ENCODE measurements at regions not wholly inside any gene's neighbourhood (a gene's known extent, or its start where the extent isn't known, plus 50 kb on each side); places are given as distances from the start of the nearest gene placed in this dataset.

DNA sequence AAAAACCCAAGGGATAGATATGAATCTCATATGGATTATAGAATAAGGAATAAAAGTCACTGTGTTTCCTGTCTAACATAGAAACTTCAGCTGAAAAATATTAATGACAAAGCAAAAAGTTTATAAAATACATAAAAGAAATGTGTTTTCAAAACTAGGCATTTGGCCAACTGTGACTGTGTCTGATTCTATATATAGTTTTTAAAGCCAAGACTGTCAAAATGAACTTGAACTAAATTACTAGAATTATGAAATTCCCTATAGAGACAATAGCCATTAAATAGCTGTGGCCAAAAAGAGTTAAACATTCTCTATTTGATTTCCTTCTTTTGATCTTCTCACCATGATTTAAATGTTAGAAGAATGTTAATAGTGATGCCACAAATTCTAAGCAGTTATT, 311.2 kb upstream of the SEMA3D start:
- H4K91ac ChIP-seq (replicated peaks; ENCODE audit: insufficient read length, low read length), result no peak overlapping the region
- H3K14ac ChIP-seq (ENCODE audit: insufficient read length), result no peak overlapping the region
- no peak overlapping the region for H2AFZ ChIP-seq (ENCODE audit: low read length)
- H3K4me3 ChIP-seq (ENCODE audit: extremely low read depth in 1 of 4, insufficient read depth in 2 of 4, low read depth in 3 of 4, low read length in 4 of 4), result no peak overlapping the region
- H2BK120ac ChIP-seq (replicated peaks; ENCODE audit: low read depth, low read length), result no peak overlapping the region
- H3K4ac ChIP-seq (replicated peaks; ENCODE audit: insufficient read length, low read depth, low read length), result no peak overlapping the region
- H3K4me2 ChIP-seq (ENCODE audit: insufficient read depth in 1 of 2, low read depth in 2 of 2, low read length in 2 of 2), result no peak overlapping the region
- H3K27ac ChIP-seq (ENCODE audit: low read depth, low read length), result no peak overlapping the region
- no peak for DNase-seq (ENCODE audit: low read depth in 1 of 2, low spot score in 2 of 2)
- H3K56ac ChIP-seq (replicated peaks; ENCODE audit: insufficient read length, low read depth, low read length), result no peak overlapping the region
- H2BK20ac ChIP-seq (ENCODE audit: low read length), result no peak overlapping the region
- ChIA-PET CTCF (ENCODE audit: partially characterized antibody) (no interaction called here), POLR2A (ENCODE audit: partially characterized antibody) (no interaction called here)
- H3K79me2 ChIP-seq (ENCODE audit: control insufficient read depth in 1 of 2, insufficient read depth in 2 of 2, low read length in 2 of 2), result no peaks in the 10 kb centered on the region
- H2BK15ac ChIP-seq (ENCODE audit: low read length), result no peak overlapping the region
- no peaks in the 10 kb centered on the region for H3K9me3 ChIP-seq (ENCODE audit: insufficient read depth in 2 of 2, low read depth in 1 of 2, low read length in 1 of 2)
- H3K36me3 ChIP-seq (ENCODE audit: control insufficient read depth in 2 of 4, insufficient read depth in 4 of 4, low read length in 3 of 4), result no peaks in the 10 kb centered on the region
- FAIRE-seq, result no peak
- H2BK5ac ChIP-seq (ENCODE audit: low read depth, low read length), result no peak overlapping the region
- H3K23me2 ChIP-seq (ENCODE audit: low read depth, low read length), result no peaks in the 10 kb centered on the region
- no peak overlapping the region for H3K9ac ChIP-seq (replicated peaks in 1 of 4; ENCODE audit: extremely low read depth in 1 of 4, low read depth in 3 of 4, low read length in 3 of 4)
- no peak overlapping the region for H4K8ac ChIP-seq (ENCODE audit: extremely low read depth, insufficient read depth, low read length)
- no peaks in the 10 kb centered on the region for H3K4me1 ChIP-seq (replicated peaks in 1 of 4; ENCODE audit: control insufficient read depth in 3 of 4, insufficient read depth in 4 of 4, low read length in 3 of 4)
- no peak overlapping the region for H2AK5ac ChIP-seq (ENCODE audit: low read depth, low read length)
- no peak overlapping the region for H3K18ac ChIP-seq (ENCODE audit: extremely low read depth, low read length)
- H3K27me3 ChIP-seq (replicated peaks in 1 of 4; ENCODE audit: control insufficient read depth in 3 of 4, extremely low read depth in 1 of 4, insufficient read depth in 3 of 4, low read length in 3 of 4), result no peaks in the 10 kb centered on the region
- no peak for TF ChIP-seq JUN (IDR thresholded peaks at IDR 0.05; ENCODE audit: low read depth, low read length)
- TF ChIP-seq CEBPB (IDR thresholded peaks at IDR 0.05; ENCODE audit: low read depth, low read length), result no peak
- no peak for TF ChIP-seq NRF1 (IDR thresholded peaks at IDR 0.05; ENCODE audit: low read depth, low read length)
- no peak for TF ChIP-seq TBP (IDR thresholded peaks at IDR 0.05; ENCODE audit: low read depth, low read length)
- TF ChIP-seq RXRA (IDR thresholded peaks at IDR 0.05; ENCODE audit: insufficient read depth, low read depth, low read length), result no peak
- TF ChIP-seq SIN3A (conservative IDR thresholded peaks at IDR 0.05 in 1 of 2, IDR thresholded peaks at IDR 0.05 in 1 of 2; ENCODE audit: low read depth in 1 of 2, low read length in 2 of 2), result no peak
- H3K79me1 ChIP-seq (ENCODE audit: low read depth, low read length), result no peaks in the 10 kb centered on the region
- no peak overlapping the region for H2BK12ac ChIP-seq (ENCODE audit: low read depth, low read length)
- no peak overlapping the region for H3K23ac ChIP-seq (ENCODE audit: insufficient read length)
- no peak overlapping the region for H4K5ac ChIP-seq (ENCODE audit: insufficient read length, low read depth, low read length)
- H4K20me1 ChIP-seq (replicated peaks in 1 of 2; ENCODE audit: control insufficient read depth in 1 of 2, insufficient read depth in 2 of 2, low read length in 2 of 2), result no peaks in the 10 kb centered on the region

Measured in H1 (cell line).